Hepatocyte (in vitro differentiated cells): ENCODE measurements at regions not wholly inside any gene's neighbourhood (a gene's known extent, or its start where the extent isn't known, plus 50 kb on each side); places are given as distances from the start of the nearest gene placed in this dataset.

Experiments used
- CTCF ChIP-seq: fragments of 200-600 bp; sonication (generic); IDR thresholded peaks from 2 replicates; pipeline ENCODE4 v1.5.1; 2016; ENCODE audit warnings: antibody characterized with exemption, mild to moderate bottlenecking; ENCODE audit not compliant: poor library complexity
- EZH2 ChIP-seq: fragments of 200-600 bp; sonication (generic); IDR thresholded peaks from 2 replicates; pipeline ENCODE4 v1.6.1; 2016; ENCODE audit warnings: antibody characterized with exemption, mild to moderate bottlenecking, borderline replicate concordance
- EZH2phosphoT487 ChIP-seq: fragments of 200-600 bp; sonication (generic); IDR thresholded peaks from one replicate; pipeline ENCODE4 v1.6.1; 2018; ENCODE audit warnings: antibody characterized with exemption, mild to moderate bottlenecking, low read depth, moderate library complexity; ENCODE audit not compliant: unreplicated experiment, severe bottlenecking

- no peak for TF ChIP-seq CTCF
- no peak for TF ChIP-seq EZH2
- no peak for TF ChIP-seq EZH2phosphoT487
These were observed 306.9 kb upstream of the C9orf72 start for GRCh38 chr9:27880156-27880555.
